CD4-positive, alpha-beta T cell (primary cell): ENCODE measurements at regions not wholly inside any gene's neighbourhood (a gene's known extent, or its start where the extent isn't known, plus 50 kb on each side); places are given as distances from the start of the nearest gene placed in this dataset.
"Not testable (repeated sequence)": the region's sequence is repeated elsewhere in the genome, so short reads cannot be mapped to it uniquely, and the experiment has no call there.

Source experiments
- ATAC-seq: fragments of 200-7000 bp; cut with Tn5 transposase; one replicate; pipeline ENCODE4 v1.10.0; 2022; ENCODE audit warnings: mild to moderate bottlenecking; ENCODE audit not compliant: poor library complexity
- CTCF ChIA-PET: fragments of 350-600 bp; sonication (Branson Sonifier 250); formaldehyde crosslinking; loops from one replicate; lab custom pipeline; 2021; ENCODE audit warnings: antibody characterized with exemption, inconsistent platforms; lab: Charles Lee
- POLR2A ChIA-PET: fragments of 350-600 bp; sonication (Branson Sonifier 250); formaldehyde crosslinking; loops from one replicate; lab custom pipeline; 2021; ENCODE audit warnings: antibody characterized with exemption, inconsistent platforms; lab: Charles Lee
- DNase-seq, 14 experiments: peaks; one replicate each; pipeline ENCODE4 v3.0.0-alpha.2; 2013 to 2020; ENCODE audit warnings: mixed read lengths in 2 of 14
- H3K27ac ChIP-seq, 2 donors: one replicate each; pipeline versions ENCODE4 v1.5.1 to v1.7.0; 2013; ENCODE audit warnings: low read length in 2 of 2, low read depth in 1 of 2, mild to moderate bottlenecking in 1 of 2
- H3K27me3 ChIP-seq, 2 experiments: 1 replicate in 1 of 2; 2 replicates in 1 of 2; pipeline versions ENCODE4 v1.6.1 to v1.7.0; 2013; ENCODE audit warnings: low read length in 2 of 2, control low read depth in 1 of 2, mild to moderate bottlenecking in 1 of 2, moderate library complexity in 1 of 2; ENCODE audit not compliant: insufficient read depth in 2 of 2, control insufficient read depth in 1 of 2
- H3K36me3 ChIP-seq: one replicate; pipeline ENCODE4 v1.6.1; 2013; ENCODE audit warnings: low read length, control low read depth; ENCODE audit not compliant: insufficient read depth
- H3K4me1 ChIP-seq: one replicate; pipeline ENCODE4 v1.6.1; 2013; ENCODE audit warnings: low read length, control low read depth; ENCODE audit not compliant: insufficient read depth
- H3K4me3 ChIP-seq: one replicate; pipeline ENCODE4 v1.5.1; 2013; ENCODE audit warnings: mild to moderate bottlenecking, low read length, moderate library complexity
- H3K9me3 ChIP-seq, 2 experiments: 1 replicate in 1 of 2; 2 replicates in 1 of 2; pipeline versions ENCODE4 v1.6.1 to v1.7.0; 2013; ENCODE audit warnings: low read length in 2 of 2, mild to moderate bottlenecking in 2 of 2, control low read depth in 1 of 2, moderate library complexity in 1 of 2; ENCODE audit not compliant: control insufficient read depth in 1 of 2, insufficient read depth in 1 of 2
- H3K27ac Mint-ChIP-seq: one replicate; pipeline ENCODE4 v1.8.0; 2020; ENCODE audit warnings: mixed read lengths
- H3K27me3 Mint-ChIP-seq: one replicate; pipeline ENCODE4 v1.8.0; 2021; ENCODE audit warnings: mixed read lengths
- H3K36me3 Mint-ChIP-seq: one replicate; pipeline ENCODE4 v1.8.0; 2021; ENCODE audit warnings: low read depth, mixed read lengths
- H3K4me1 Mint-ChIP-seq: one replicate; pipeline ENCODE4 v1.8.0; 2021; ENCODE audit warnings: low read depth, mixed read lengths
- H3K4me3 Mint-ChIP-seq: one replicate; pipeline ENCODE4 v1.8.0; 2020; ENCODE audit warnings: mild to moderate bottlenecking, mixed read lengths
- H3K9me3 Mint-ChIP-seq: one replicate; pipeline ENCODE4 v1.8.0; 2020; ENCODE audit warnings: mixed read lengths
- CTCF ChIP-seq: fragments of 200-600 bp; IDR thresholded peaks from one replicate; pipeline ENCODE4 v1.8.0; 2022; ENCODE audit warnings: antibody characterized with exemption, mild to moderate bottlenecking
- intact Hi-C, 2 experiments: fragments of 100-400 bp; cut with DNase I in 1 of 2; cut with micrococcal nuclease in 1 of 2; formaldehyde crosslinking; loops; one replicate each; pipeline versions ENCODE4 v1.15.1 to v1.9.0; 2023 to 2025; cut with DNase I, micrococcal nuclease

- intact Hi-C loops, result no loop called here
- TF ChIP-seq CTCF, result no peak
- peaks cover 11 to 15% of the 10 kb centered on the region in 2 experiments for H3K27me3 ChIP-seq
- POLR2A ChIA-PET, result no interaction called here
- H3K4me3 ChIP-seq, result no peak overlapping the region
- no peaks in the 10 kb centered on the region for H3K4me1 ChIP-seq
- Mint-ChIP-seq H3K4me3 (no peak overlapping the region), H3K27me3 (peaks cover 22% of the 10 kb centered on the region), H3K36me3 (no peaks in the 10 kb centered on the region), H3K4me1 (no peaks in the 10 kb centered on the region), H3K27ac (no peak overlapping the region), H3K9me3 (no peaks in the 10 kb centered on the region)
- H3K9me3 ChIP-seq, result peaks cover 0 to 8% of the 10 kb centered on the region in 2 experiments
- CTCF ChIA-PET, result no interaction called here
- H3K36me3 ChIP-seq, result no peaks in the 10 kb centered on the region
- ATAC-seq (no peak), DNase-seq (no peak)
- no peak overlapping the region for H3K27ac ChIP-seq
Measured at GRCh38 chr7:1301054-1301881, 68.6 kb downstream of the UNCX start.

- POLR2A ChIA-PET, result no interaction called here
- ATAC-seq, result no peak
- H3K4me3 Mint-ChIP-seq, result no peak overlapping the region
- no peak for TF ChIP-seq CTCF
- Histone ChIP-seq H3K27ac (no peak overlapping the region), H3K36me3 (no peaks in the 10 kb centered on the region), H3K9me3 (peaks cover 0 to 5% of the 10 kb centered on the region in 2 experiments), H3K4me3 (no peak overlapping the region), H3K4me1 (no peaks in the 10 kb centered on the region), H3K27me3 (peaks cover 10 to 11% of the 10 kb centered on the region in 2 experiments)
- no peaks in the 10 kb centered on the region for H3K4me1 Mint-ChIP-seq
- peaks cover 24% of the 10 kb centered on the region for H3K27me3 Mint-ChIP-seq
- no peak for DNase-seq
- intact Hi-C loops, result no loop called here
- CTCF ChIA-PET, result no interaction called here
- no peak overlapping the region for H3K27ac Mint-ChIP-seq
- no peaks in the 10 kb centered on the region for H3K9me3 Mint-ChIP-seq
- H3K36me3 Mint-ChIP-seq, result no peaks in the 10 kb centered on the region
Measured at GRCh38 chr7:1301882-1302251, 69.2 kb downstream of the UNCX start.

DNA sequence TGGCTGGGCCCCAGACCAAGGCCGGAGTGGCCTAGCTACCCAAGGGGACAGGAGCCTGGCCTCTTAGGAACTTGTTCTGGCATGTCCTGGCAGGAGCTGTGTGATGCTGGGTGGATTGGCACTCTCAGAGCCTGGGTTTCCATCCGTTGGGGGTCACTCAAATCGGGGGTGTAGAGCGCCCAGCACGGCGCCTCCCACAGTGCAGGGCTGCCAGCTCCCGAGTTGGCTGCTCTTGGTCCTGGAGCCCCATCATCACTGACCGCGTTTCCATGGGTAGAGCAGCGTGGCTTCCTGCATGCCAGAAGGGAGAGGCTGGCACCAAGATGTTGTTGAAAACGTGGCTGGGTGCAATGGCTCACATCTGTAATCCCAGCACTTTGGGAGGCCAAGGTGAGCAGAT, 70.3 kb downstream of the UNCX start:
- H3K4me1 Mint-ChIP-seq, result no peaks in the 10 kb centered on the region
- Histone ChIP-seq H3K27ac (no peak overlapping the region), H3K4me1 (no peaks in the 10 kb centered on the region), H3K9me3 (peaks cover 0 to 5% of the 10 kb centered on the region in 2 experiments), H3K36me3 (no peaks in the 10 kb centered on the region), H3K4me3 (no peak overlapping the region), H3K27me3 (peaks cover 2 to 5% of the 10 kb centered on the region in 2 experiments)
- no peak for TF ChIP-seq CTCF
- CTCF ChIA-PET, result interaction anchor here (0.7 kb wide), 1 partner anchor 1407 kb away, joined by 3 read pairs; no protein-coding TSS in a partner anchor
- DNase-seq, result no peak
- ATAC-seq, result no peak
- peaks cover 24% of the 10 kb centered on the region for H3K27me3 Mint-ChIP-seq
- H3K36me3 Mint-ChIP-seq, result no peaks in the 10 kb centered on the region
- intact Hi-C loops, result no loop called here
- H3K9me3 Mint-ChIP-seq, result no peaks in the 10 kb centered on the region
- POLR2A ChIA-PET, result no interaction called here
- H3K4me3 Mint-ChIP-seq, result no peak overlapping the region
- no peak overlapping the region for H3K27ac Mint-ChIP-seq

DNA sequence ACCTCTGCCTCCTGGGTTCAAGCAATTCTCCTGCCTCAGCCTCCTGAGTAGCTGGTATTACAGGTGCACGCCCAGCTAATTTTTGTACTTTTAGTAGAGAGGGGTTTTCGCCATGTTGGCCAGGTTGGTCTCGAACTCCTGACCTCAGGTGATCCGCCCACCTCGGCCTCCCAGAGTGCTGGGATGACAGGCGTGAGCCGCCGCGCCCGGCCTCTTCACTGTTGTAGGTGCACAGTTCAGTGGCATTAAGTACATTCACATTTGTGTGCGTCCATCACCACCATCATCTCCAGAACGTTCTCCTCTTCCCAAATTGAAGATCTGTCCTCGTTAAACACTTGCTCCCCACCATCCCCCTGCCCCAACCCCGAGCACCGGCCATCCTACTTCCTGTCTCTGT, 71.3 kb downstream of the UNCX start:
- H3K36me3 Mint-ChIP-seq, H3K9me3 ChIP-seq, H3K27me3 ChIP-seq, ATAC-seq, H3K4me1 Mint-ChIP-seq, H3K4me3 Mint-ChIP-seq, CTCF ChIA-PET, H3K27ac ChIP-seq, H3K4me1 ChIP-seq, H3K4me3 ChIP-seq, DNase-seq, intact Hi-C loops, H3K9me3 Mint-ChIP-seq, H3K27ac Mint-ChIP-seq, H3K36me3 ChIP-seq, POLR2A ChIA-PET: not testable (repeated sequence)
- H3K27me3 Mint-ChIP-seq, result peaks cover 26% of the 10 kb centered on the region
